SK-MEL-5 (cell line): ENCODE measurements at regions not wholly inside any gene's neighbourhood (a gene's known extent, or its start where the extent isn't known, plus 50 kb on each side); places are given as distances from the start of the nearest gene placed in this dataset.

Source experiments
- DNase-seq: peaks from one replicate; pipeline ENCODE4 v3.0.0-alpha.2; 2016; ENCODE audit warnings: low read depth, low spot score
- in situ Hi-C: cut with HindIII; loops from 2 replicates; pipeline ENCODE4 v1.10.0; 2016; ENCODE audit warnings: low sequenced_read_pairs, high pct_unique_total_duplicates, low pct_unique_long_range_greater_than_20kb

DNA sequence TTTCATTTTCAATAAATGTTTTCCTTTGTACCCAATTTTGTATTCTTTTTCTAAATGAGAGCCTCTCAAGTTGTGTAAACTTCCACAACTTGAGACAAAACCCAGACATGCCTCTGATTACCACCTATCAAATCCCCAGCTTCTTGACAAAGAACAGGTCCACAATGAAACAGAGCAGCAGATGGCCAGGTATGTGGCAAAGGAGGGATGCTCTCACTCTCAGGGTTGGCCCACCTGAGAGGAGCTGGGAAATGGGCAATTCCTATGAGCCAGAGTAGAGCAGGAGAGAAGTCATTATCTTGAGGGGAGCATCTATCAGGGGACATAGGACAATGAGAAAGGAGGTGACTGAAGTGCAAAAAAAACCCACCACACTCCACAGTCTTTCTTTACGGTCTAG, 273.5 kb upstream of the FAM241A start:
- in situ Hi-C loops: no loop called here
- no peak for DNase-seq

DNA sequence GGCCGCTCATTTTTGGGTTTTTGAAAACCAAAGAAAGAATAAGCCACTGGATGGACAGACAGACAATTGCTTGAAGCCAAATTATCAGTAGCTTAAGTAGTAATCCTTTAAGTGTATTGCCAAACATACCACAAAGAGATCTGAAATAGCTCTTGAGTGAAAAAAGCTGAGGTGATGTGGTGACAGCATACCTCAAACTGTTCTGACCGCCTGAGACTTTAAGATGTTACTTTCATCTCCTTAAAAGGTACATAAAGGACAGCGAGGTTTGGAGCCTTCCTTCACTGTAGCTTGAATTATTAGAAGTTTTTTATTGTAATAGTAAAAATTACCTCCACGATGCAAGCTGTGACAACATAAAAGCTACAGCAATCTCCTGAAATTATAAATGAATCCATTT, 271.5 kb upstream of the FAM241A start:
- in situ Hi-C loops: no loop called here
- no peak for DNase-seq

DNA sequence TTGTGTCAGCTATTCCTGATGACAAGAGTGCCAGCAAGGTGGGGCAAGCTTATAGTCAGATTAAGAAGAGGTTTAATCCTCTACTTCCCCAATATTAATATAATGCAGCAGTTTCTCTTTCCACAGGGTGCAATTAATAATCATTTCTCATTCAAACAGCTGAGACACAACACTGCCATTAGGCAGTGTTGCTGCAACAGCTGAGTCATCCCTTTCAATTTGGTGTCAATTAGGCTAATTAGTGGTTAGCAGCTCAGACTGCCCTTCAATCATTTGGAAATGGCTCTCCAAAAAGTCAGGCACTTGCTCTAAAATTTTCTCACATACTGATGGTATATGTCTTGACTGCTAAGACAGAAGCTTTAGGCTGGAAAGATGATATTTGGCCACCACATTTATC, 265.7 kb upstream of the FAM241A start:
- in situ Hi-C loops: no loop called here
- no peak for DNase-seq

DNA sequence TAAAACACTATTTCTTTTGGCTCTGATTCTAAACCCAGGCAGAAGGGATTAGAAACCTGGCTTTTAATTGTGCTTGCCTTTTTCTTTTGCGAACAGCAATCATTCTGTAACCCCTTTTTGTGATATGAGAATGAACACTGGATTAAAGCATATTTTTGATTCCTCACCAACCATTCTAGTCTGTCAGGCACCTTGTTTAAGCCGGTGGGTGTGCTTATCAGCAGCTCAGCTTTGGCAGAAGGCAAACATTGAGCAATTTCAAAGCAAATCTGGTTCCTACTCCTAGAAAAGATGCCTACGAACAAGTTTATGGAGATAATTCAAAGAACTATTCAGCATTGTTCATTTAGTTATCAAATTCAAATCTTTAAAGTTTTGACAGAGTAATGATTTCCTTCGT, 265.1 kb upstream of the FAM241A start:
- in situ Hi-C loops: no loop called here
- DNase-seq: no peak

DNA sequence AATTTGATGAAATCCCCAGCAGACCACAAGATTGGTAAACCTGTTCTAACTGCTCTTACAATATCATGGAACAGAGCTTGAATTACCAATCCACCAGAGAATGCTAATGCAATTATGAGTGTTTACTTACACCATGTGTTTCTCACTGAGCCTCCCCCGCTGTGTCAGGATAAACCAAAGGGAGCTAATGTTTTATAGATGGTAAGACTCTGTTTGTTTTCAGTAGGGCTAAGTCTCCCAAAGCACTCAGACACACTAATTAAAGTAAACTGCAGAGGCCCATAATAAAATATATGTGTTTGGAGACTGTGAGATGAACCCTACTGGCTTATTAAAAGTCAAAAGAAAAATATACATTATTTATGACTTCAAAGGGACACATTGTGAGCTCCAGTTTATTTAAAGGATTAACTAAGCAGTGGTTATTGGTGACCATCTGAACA, 261.7 kb upstream of the FAM241A start:
- DNase-seq: no peak
- in situ Hi-C loops: no loop called here

DNA sequence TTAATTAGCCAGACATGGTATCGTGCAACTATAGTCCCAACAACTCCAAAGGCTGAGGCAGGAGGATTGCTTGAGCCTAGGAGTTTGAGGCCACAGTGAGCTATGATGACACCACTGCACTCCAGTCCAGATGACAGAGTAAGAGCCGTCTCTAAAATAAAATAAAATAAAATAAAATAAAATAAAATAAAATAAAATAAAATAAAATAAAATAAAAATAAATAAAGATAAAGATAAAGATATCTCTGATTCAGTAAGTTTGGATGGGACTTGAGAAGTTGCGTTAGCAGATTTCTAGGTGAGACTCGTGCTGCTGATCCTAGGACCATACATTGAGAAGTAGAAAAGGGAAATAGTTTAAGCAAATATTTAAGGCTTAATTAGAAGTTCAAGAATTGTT, 254.8 kb upstream of the FAM241A start:
- no peak for DNase-seq
- in situ Hi-C loops: no loop called here

DNA sequence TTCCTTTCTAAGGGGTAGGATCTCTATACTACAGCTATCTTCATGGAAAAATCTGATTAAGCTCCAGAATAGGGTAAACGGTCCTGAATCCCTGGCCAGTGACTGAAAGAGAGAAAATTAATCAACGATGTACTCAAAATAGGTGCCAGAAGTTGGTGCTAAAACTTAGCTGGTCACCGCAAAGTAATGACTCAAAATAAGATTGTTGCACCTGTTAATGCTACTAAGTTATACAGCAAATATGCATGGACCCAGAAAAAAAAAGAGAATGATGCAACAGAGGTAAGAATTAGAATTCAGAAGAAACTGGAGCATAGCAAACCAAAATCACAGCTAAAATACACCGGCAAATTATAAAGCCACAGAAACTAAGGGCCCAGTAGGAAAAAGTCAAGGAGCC, 239.7 kb upstream of the FAM241A start:
- in situ Hi-C loops: no loop called here

DNA sequence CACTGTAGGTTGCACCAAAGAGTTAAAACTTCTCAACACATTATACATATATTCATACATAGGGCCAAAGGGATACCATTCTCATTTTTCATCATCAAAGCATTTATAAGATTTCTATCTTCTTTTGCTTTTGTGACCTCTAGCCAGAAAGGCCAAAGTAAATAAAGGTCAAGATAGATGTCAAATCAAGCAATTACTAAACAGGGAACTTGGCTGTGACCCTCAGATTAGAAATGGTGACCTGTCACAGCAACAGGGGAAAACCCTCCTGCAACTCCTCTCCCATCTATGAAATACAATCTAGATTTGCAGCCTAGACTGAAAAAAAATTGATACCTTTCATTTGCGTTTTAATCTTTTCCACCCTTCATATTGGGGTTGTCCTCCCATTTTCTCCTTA, 225.6 kb upstream of the FAM241A start:
- in situ Hi-C loops: no loop called here

More for the DNA sequence above, 239.7 kb upstream of the FAM241A start:
- DNase-seq: no peak

DNA sequence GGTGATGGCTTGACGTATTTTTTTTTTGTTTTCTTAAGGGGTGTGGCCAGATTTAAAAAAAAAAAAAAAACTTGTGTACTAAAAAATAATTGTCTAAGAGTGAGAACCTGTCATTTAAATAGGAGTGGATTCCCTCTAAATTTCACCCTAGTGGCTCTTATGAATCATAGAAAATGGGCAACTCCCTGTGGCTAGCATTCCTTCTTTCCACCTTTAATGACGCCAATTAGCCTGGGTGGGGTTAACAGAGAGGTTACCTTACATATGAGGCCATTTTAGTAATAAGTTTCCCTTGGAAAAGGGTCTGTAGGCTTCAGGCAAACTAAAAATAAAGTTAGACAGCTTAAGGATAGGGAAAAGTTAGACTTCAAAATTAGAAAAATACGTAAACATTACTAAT, 223.5 kb upstream of the FAM241A start:
- no peak for DNase-seq
- in situ Hi-C loops: no loop called here

More for the DNA sequence above, 225.6 kb upstream of the FAM241A start:
- DNase-seq: no peak

DNA sequence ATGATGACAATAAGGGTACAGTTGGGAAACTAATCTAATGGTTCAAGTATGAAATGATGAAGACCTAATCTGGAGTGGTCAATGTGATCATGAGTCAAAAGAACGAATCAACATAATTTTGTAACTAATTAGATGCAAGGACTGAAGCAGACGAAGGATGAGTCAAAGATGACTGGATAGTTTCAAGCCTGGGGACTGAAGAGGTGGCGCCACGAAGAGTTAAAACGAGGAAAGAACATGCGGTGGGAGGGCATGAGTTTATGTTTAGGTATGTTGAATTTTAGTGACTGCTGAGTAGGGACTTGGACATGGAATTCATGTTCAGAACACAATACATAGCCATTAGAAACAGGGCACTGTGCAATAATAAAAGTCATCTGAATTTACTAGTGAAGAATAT, 221.5 kb upstream of the FAM241A start:
- DNase-seq: no peak

DNA sequence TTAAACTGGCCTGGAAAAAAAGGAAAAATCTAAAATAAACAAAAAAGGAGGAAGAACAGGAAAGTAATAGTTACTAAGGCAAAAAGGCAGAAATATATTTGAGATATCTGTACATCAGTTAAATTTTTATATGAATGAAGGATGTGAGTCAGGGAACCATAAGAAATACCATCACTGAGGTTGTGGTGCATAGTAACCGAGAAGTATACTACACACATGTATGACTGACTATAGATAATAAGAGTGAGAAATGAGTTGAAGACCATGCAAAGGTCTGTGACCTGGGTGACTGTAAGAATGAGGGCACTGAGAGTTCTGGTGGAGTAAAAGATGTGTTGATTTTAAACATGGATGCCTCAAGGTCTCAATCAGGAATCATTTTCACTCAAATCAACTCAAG, 220.6 kb upstream of the FAM241A start:
- DNase-seq: no peak
- in situ Hi-C loops: no loop called here

More for the DNA sequence above, 221.5 kb upstream of the FAM241A start:
- in situ Hi-C loops: no loop called here

DNA sequence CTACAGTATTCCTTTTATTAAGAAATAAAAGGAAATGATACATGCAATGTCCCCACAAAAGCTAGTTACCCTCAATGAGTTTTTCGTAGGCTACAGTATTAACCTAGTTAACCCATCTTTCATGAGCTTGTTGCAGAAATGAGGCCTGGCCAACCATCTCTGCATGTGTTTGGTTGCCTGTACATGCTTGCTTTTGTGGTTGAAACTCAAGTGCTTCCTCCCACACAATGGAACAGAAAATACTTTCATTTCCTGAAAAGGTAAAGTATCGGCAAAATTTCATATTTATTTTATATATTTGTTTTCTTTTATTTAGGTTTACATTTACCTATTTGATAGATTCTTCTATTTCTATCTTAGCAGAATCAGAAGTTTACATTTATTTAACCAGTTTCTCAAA, 214.6 kb upstream of the FAM241A start:
- in situ Hi-C loops: no loop called here
- DNase-seq: no peak

DNA sequence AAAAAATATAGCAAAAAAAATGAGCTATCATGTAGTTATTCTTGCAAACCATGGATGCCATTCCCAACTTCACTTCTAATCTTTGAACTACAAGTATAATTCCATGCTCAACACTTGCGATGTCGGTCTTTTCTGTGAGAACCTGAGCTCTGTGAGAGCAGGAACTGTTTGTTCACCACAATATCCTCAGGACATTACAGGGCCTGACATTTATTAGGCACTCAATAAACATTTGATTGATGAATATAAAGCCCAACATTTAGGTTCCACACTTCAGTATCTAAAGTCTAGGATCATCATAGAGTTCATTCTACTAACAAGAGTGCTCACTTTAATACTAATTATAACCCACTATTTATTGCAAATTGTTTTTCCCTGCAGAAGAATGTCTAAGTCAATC, 211.6 kb upstream of the FAM241A start:
- in situ Hi-C loops: no loop called here
- peak; percentile 57 for DNase-seq

DNA sequence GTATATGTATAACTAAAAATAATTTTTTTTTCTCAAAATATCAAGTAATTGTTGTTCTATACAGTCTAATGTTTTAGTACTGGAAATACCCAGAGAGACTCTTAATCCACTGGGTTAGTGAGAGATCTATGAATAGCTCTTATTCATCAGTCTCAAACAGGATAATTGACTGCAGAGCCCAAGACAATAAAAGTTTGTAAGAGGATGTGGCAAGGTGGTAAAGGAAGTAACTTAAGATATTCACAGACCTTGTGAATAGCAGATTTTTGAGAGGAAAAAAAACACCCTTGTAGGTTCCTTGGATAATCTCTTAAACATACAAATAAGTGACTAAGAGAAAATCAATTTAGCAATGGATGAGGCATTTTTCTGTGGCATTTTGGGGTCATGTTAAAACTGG, 210.9 kb upstream of the FAM241A start:
- peak; percentile 86 for DNase-seq
- in situ Hi-C loops: no loop called here

DNA sequence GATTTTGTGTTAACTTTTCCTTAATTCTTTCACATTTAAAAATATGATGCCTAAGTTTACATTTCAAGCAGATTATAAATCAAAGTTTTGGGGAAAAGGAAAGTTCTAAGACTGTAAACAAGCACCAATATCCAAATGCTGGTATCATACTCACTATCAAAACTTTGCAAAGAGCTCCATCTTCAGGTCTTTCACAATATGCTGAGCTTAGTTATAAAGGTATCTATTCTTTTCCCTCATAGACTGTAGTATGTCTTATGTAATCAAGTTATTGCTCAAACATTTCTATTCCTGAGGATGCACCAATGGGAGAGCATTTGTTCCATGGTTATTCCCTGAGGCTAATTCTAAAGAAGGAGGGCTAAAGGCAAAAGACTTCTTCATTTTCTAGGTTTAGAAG, 207.9 kb upstream of the FAM241A start:
- DNase-seq: peak; percentile 87
- in situ Hi-C loops: no loop called here

DNA sequence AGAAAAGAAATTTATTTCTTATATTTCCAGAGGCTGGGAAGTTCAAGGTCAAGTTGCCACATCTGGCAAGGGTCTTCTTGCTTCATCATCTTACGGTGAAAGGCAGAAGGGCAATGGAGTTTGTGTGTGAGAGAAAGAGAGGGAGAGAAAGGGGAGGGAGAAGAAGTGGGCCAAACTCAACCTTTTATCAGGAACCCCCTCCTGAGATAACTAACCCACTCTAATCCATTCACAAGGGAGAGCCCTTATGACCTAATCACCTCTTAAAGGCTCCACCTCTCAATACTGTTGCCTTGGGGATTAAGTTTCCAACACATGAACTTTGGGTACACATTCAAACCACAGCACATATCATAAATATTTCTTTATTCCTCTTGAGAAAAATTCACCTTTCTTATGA, 203.3 kb upstream of the FAM241A start:
- no peak for DNase-seq
- in situ Hi-C loops: no loop called here

DNA sequence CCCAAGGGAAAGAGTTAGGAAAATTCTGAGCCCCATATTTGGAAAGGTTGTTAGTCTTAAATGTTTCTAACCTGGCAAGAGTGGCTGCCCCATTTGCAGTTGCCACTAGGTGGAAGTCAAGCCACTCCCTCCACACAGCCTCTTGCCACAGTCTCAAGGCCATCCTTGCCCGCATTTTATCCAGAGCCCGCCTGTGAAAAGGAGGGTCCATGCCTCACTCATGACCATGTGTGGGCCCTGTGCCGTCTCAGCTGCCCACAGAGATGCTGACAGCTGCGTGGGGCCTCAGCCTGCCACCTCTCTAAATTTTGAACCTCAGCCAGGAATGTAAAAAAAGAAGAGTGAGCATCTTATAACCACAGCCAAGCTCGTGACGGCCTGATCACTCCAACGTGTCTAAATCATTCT, 201.5 kb upstream of the FAM241A start:
- in situ Hi-C loops: no loop called here
- DNase-seq: peak; percentile 79

DNA sequence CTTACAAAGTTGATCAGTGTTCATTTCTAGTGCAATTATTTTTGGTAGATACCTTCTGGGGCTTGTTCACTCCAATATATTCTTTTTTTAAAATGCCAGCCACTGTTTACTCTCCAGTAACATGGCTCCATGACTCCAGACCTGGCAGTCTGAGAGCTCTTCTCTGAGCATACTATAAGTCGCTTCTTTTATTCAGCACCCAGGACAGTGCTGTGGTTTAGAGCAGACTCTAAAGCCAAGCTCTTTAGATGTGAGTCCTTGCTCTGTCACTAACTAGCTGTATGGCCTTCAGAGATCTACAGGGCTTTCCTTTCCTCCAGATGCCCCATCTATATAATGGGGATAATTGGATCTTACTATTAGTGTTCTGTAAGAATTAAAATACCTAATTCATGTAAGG, 200.2 kb upstream of the FAM241A start:
- DNase-seq: peak; percentile 2
- in situ Hi-C loops: no loop called here

DNA sequence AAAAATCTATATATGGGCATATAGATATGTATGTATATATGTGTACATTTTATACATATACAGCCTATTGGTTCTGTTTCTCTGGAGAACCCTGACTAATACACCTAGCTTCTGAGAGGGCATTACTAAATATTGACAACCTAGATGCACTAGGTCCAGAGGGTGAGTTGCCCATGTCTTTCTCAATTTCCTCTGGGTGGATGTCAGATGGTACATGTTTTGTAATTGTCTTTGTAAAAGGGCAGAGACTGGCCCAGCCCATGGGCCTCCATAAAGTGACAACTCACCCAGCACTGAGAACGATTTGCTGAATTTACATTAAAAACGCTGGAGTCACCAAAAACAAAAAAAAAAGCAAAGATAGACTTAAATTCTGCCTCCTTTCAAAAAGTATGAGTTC, 198.5 kb upstream of the FAM241A start:
- DNase-seq: no peak
- in situ Hi-C loops: no loop called here

DNA sequence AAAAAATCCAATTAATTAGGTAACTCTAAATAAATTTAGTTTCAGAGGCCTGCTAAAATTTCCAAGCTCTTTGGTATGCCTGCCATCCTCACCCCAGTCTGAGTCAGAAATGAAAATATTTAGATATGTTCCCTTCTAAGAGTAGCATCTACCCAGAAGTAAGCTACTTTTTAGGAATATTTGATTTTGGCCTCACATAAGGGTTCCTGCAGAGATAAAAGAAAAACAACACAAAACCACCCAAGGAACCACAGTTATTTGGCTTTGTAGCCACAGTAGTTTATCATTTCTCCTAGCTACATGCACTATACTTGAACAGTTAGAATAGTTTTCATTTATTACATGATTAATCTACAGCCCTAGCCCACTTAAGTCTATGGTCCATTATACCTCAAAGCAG, 192.6 kb upstream of the FAM241A start:
- DNase-seq: no peak
- in situ Hi-C loops: no loop called here
